ENCODE measurements at regions not wholly inside any gene's neighbourhood (a gene's known extent, or its start where the extent isn't known, plus 50 kb on each side); places are given as distances from the start of the nearest gene placed in this dataset.

DNA sequence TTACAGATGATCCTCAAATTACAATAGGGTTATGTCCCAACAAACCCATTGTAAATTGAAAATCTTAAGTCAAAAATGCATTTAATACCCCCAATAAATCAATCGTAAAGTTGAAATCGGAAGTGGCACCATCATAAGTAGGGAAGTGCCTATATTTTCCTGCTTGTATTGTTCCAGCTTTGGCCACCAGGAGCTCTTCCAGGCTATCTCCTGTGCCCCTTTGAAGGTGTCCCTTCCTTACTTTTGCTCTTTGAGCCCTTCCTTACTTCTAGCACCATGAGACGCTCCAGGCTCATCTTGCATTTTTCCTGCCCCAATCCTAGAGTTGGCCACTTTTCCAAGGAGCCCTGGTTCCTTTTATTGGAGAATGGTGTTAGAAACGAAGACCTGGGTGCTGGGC, 163.0 kb upstream of the TSC22D1 start:
- ATAC-seq (no peak), DNase-seq (ENCODE audit: low read depth, low spot score) (no peak)
- BruUV-seq (replicated peaks): no TSS peak
- TF ChIP-seq TCF7L2 (IDR thresholded peaks at IDR 0.05; ENCODE audit: low read depth, low read length): no peak
- H3K27me3 ChIP-seq (ENCODE audit: control insufficient read depth, insufficient read depth, low read length): no peaks in the 10 kb centered on the region
- no peaks in the 10 kb centered on the region for H3K36me3 ChIP-seq (ENCODE audit: control insufficient read depth, insufficient read depth, low read length)
- in situ Hi-C loops (cut with HindIII; ENCODE audit: low pct_unique_long_range_greater_than_20kb, low sequenced_read_pairs) (no loop called here), intact Hi-C loops (cut with micrococcal nuclease; ENCODE audit: unreplicated experiment) (no loop called here)
- H3K4me3 ChIP-seq (ENCODE audit: low read depth in 2 of 2, low read length in 2 of 2): no peak overlapping the region
- CTCF ChIA-PET: no interaction called here
- no peaks in the 10 kb centered on the region for H3K4me1 ChIP-seq (ENCODE audit: control insufficient read depth, insufficient read depth, low read length)
- H3K27ac ChIP-seq (ENCODE audit: low read length): no peak overlapping the region
- POLR2A ChIA-PET: no interaction called here
- no peaks in the 10 kb centered on the region for H3K9me3 ChIP-seq (ENCODE audit: control insufficient read depth, insufficient read depth, low read depth, low read length)

DNA sequence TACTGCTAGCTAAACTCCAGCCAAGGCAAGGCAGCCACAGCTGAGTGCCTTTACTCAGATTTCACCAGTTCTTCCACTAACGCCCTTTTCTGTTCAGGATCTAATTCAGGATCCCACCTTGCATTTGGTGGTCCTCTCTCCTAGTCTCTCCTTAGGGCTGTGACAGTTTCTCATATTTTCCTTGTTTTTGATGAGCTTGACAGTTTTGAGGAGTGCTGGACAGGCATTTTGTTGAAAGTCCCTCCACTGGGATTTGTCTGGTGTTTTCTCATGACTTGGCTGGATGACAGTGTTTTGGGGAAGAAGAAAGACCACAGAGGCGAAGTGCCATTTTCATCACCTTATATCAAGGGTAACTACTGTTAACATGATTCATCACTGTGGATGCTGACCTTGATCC, 162.3 kb upstream of the TSC22D1 start:
- H3K36me3 ChIP-seq (ENCODE audit: control insufficient read depth, insufficient read depth, low read length): no peaks in the 10 kb centered on the region
- no peaks in the 10 kb centered on the region for H3K27me3 ChIP-seq (ENCODE audit: control insufficient read depth, insufficient read depth, low read length)
- CTCF ChIA-PET: no interaction called here
- POLR2A ChIA-PET: no interaction called here
- no peak overlapping the region for H3K27ac ChIP-seq (ENCODE audit: low read length)
- H3K4me1 ChIP-seq (ENCODE audit: control insufficient read depth, insufficient read depth, low read length): no peaks in the 10 kb centered on the region
- in situ Hi-C loops (cut with HindIII; ENCODE audit: low pct_unique_long_range_greater_than_20kb, low sequenced_read_pairs) (no loop called here), intact Hi-C loops (cut with micrococcal nuclease; ENCODE audit: unreplicated experiment) (no loop called here)
- TF ChIP-seq, protein P1, sequence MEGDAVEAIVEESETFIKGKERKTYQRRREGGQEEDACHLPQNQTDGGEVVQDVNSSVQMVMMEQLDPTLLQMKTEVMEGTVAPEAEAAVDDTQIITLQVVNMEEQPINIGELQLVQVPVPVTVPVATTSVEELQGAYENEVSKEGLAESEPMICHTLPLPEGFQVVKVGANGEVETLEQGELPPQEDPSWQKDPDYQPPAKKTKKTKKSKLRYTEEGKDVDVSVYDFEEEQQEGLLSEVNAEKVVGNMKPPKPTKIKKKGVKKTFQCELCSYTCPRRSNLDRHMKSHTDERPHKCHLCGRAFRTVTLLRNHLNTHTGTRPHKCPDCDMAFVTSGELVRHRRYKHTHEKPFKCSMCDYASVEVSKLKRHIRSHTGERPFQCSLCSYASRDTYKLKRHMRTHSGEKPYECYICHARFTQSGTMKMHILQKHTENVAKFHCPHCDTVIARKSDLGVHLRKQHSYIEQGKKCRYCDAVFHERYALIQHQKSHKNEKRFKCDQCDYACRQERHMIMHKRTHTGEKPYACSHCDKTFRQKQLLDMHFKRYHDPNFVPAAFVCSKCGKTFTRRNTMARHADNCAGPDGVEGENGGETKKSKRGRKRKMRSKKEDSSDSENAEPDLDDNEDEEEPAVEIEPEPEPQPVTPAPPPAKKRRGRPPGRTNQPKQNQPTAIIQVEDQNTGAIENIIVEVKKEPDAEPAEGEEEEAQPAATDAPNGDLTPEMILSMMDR (IDR thresholded peaks at IDR 0.05): no peak
- no peak for TF ChIP-seq SIN3A (IDR thresholded peaks at IDR 0.05; ENCODE audit: borderline replicate concordance, insufficient read depth, low read depth, low read length)
- no TSS peak for BruUV-seq (replicated peaks)
- no peaks in the 10 kb centered on the region for H3K9me3 ChIP-seq (ENCODE audit: control insufficient read depth, insufficient read depth, low read depth, low read length)
- H3K4me3 ChIP-seq (ENCODE audit: low read depth in 2 of 2, low read length in 2 of 2): no peak overlapping the region
- ATAC-seq (no peak), DNase-seq (ENCODE audit: low read depth, low spot score) (no peak)

DNA sequence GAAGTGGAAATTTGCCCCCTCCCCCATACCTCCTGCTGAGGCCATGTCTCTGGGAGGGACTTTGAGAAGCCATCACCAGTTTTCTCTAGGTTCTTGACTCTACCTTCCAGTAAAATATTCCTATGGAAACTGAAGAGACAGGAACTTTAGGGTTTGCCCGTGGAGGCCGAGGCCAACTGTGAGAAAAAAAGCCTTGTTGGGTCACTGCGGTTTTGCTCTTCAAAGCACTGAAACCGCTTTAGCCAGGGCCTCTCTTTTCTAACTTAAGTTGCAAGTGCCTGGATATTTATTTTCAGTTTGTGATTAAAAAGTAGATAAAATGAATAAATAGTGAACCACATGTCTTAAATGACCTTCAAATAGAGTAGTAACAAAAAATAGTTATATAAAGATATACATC, 159.7 kb upstream of the TSC22D1 start:
- no peaks in the 10 kb centered on the region for H3K36me3 ChIP-seq (ENCODE audit: control insufficient read depth, insufficient read depth, low read length)
- in situ Hi-C loops (cut with HindIII; ENCODE audit: low pct_unique_long_range_greater_than_20kb, low sequenced_read_pairs): no loop called here
- ChIA-PET POLR2A (no interaction called here), CTCF (no interaction called here)
- no peak overlapping the region for H3K4me3 ChIP-seq (ENCODE audit: low read depth in 2 of 2, low read length in 2 of 2)
- H3K27me3 ChIP-seq (ENCODE audit: control insufficient read depth, insufficient read depth, low read length): no peaks in the 10 kb centered on the region
- intact Hi-C loops (cut with micrococcal nuclease; ENCODE audit: unreplicated experiment): no loop called here
- no peak for TF ChIP-seq POLR2AphosphoS5 (IDR thresholded peaks at IDR 0.05; ENCODE audit: low read depth, low read length)
- no peak for TF ChIP-seq TCF7L2 (IDR thresholded peaks at IDR 0.05; ENCODE audit: low read depth, low read length)
- TF ChIP-seq, protein P1 (IDR thresholded peaks at IDR 0.05): no peak
- TF ChIP-seq SIN3A (IDR thresholded peaks at IDR 0.05; ENCODE audit: borderline replicate concordance, insufficient read depth, low read depth, low read length): no peak
- TF ChIP-seq, protein P2, sequence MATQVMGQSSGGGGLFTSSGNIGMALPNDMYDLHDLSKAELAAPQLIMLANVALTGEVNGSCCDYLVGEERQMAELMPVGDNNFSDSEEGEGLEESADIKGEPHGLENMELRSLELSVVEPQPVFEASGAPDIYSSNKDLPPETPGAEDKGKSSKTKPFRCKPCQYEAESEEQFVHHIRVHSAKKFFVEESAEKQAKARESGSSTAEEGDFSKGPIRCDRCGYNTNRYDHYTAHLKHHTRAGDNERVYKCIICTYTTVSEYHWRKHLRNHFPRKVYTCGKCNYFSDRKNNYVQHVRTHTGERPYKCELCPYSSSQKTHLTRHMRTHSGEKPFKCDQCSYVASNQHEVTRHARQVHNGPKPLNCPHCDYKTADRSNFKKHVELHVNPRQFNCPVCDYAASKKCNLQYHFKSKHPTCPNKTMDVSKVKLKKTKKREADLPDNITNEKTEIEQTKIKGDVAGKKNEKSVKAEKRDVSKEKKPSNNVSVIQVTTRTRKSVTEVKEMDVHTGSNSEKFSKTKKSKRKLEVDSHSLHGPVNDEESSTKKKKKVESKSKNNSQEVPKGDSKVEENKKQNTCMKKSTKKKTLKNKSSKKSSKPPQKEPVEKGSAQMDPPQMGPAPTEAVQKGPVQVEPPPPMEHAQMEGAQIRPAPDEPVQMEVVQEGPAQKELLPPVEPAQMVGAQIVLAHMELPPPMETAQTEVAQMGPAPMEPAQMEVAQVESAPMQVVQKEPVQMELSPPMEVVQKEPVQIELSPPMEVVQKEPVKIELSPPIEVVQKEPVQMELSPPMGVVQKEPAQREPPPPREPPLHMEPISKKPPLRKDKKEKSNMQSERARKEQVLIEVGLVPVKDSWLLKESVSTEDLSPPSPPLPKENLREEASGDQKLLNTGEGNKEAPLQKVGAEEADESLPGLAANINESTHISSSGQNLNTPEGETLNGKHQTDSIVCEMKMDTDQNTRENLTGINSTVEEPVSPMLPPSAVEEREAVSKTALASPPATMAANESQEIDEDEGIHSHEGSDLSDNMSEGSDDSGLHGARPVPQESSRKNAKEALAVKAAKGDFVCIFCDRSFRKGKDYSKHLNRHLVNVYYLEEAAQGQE (IDR thresholded peaks at IDR 0.05; ENCODE audit: insufficient read depth in 1 of 2, low read depth in 2 of 2, low read length in 1 of 2): no peak
- no peak overlapping the region for H3K27ac ChIP-seq (ENCODE audit: low read length)
- H3K9me3 ChIP-seq (ENCODE audit: control insufficient read depth, insufficient read depth, low read depth, low read length): no peaks in the 10 kb centered on the region
- BruUV-seq (replicated peaks): no TSS peak
- DNase-seq (ENCODE audit: low read depth, low spot score) (no peak), ATAC-seq (no peak)
- no peaks in the 10 kb centered on the region for H3K4me1 ChIP-seq (ENCODE audit: control insufficient read depth, insufficient read depth, low read length)
